Chondrocyte (in vitro differentiated cells): ENCODE measurements at regions not wholly inside any gene's neighbourhood (a gene's known extent, or its start where the extent isn't known, plus 50 kb on each side); places are given as distances from the start of the nearest gene placed in this dataset.

Source experiments
- DNase-seq: peaks from one replicate; pipeline ENCODE4 v3.0.0; 2021; ENCODE audit warnings: mixed read lengths, low spot score
- H3K27ac Mint-ChIP-seq: one replicate; pipeline ENCODE4 v1.8.0; 2021; ENCODE audit warnings: mild to moderate bottlenecking, moderate library complexity, mixed read lengths; ENCODE audit not compliant: unreplicated experiment
- H3K27me3 Mint-ChIP-seq: 2 replicates; pipeline ENCODE4 v1.8.0; 2021; ENCODE audit warnings: low read depth, mixed read lengths
- H3K36me3 Mint-ChIP-seq: 2 replicates; pipeline ENCODE4 v1.8.0; 2021; ENCODE audit warnings: low read depth, mixed read lengths
- H3K4me1 Mint-ChIP-seq: 2 replicates; pipeline ENCODE4 v1.8.0; 2021; ENCODE audit warnings: low read depth, mild to moderate bottlenecking, mixed read lengths
- H3K4me3 Mint-ChIP-seq: one replicate; pipeline ENCODE4 v1.8.0; 2021; ENCODE audit warnings: mild to moderate bottlenecking, moderate library complexity, mixed read lengths; ENCODE audit not compliant: unreplicated experiment
- H3K9me3 Mint-ChIP-seq: 2 replicates; pipeline ENCODE4 v1.8.0; 2021; ENCODE audit warnings: low read depth, mixed read lengths
- CTCF ChIP-seq: fragments of 200-600 bp; sonication (generic); IDR thresholded peaks from 2 replicates; pipeline ENCODE4 v1.5.0; 2021; ENCODE audit warnings: antibody characterized with exemption, mild to moderate bottlenecking, moderate library complexity

- peaks cover 3% of the 10 kb centered on the region for H3K36me3 Mint-ChIP-seq
- no peak overlapping the region for H3K27ac Mint-ChIP-seq
- peak; percentile 79 for TF ChIP-seq CTCF
- peaks cover 32% of the 10 kb centered on the region for H3K4me1 Mint-ChIP-seq
- DNase-seq, result no peak
- H3K4me3 Mint-ChIP-seq, result peak overlapping the region; percentile 78
- peaks cover 68% of the 10 kb centered on the region for H3K27me3 Mint-ChIP-seq
- H3K9me3 Mint-ChIP-seq, result no peaks in the 10 kb centered on the region
Measured at GRCh38 chr19:30227661-30228112, 144.5 kb upstream of the ZNF536 start.

GRCh38 chr19:30228113-30228834 lies 143.9 kb upstream of the ZNF536 start:
- peaks cover 32% of the 10 kb centered on the region for H3K4me1 Mint-ChIP-seq
- H3K36me3 Mint-ChIP-seq, result peaks cover 3% of the 10 kb centered on the region
- H3K27me3 Mint-ChIP-seq, result peaks cover 63% of the 10 kb centered on the region
- peak overlapping the region; percentile 63 for H3K4me3 Mint-ChIP-seq
- no peaks in the 10 kb centered on the region for H3K9me3 Mint-ChIP-seq
- no peak overlapping the region for H3K27ac Mint-ChIP-seq
- TF ChIP-seq CTCF, result no peak
- DNase-seq, result no peak

- no peak for TF ChIP-seq CTCF
- Mint-ChIP-seq H3K27ac (no peak overlapping the region), H3K4me1 (peaks cover 32% of the 10 kb centered on the region), H3K36me3 (peaks cover 3% of the 10 kb centered on the region), H3K27me3 (peaks cover 60% of the 10 kb centered on the region), H3K4me3 (peak overlapping the region; percentile 60), H3K9me3 (no peaks in the 10 kb centered on the region)
- DNase-seq, result no peak
Measured at GRCh38 chr19:30228835-30229524, 143.2 kb upstream of the ZNF536 start.

- Mint-ChIP-seq H3K36me3 (peaks cover 3% of the 10 kb centered on the region), H3K27me3 (peaks cover 53% of the 10 kb centered on the region), H3K27ac (no peak overlapping the region), H3K4me3 (no peak overlapping the region), H3K4me1 (peaks cover 29% of the 10 kb centered on the region), H3K9me3 (no peaks in the 10 kb centered on the region)
- DNase-seq, result no peak
- no peak for TF ChIP-seq CTCF
Measured at GRCh38 chr19:30229525-30230174, 142.5 kb upstream of the ZNF536 start.
